ENCODE measurements at regions not wholly inside any gene's neighbourhood (a gene's known extent, or its start where the extent isn't known, plus 50 kb on each side); places are given as distances from the start of the nearest gene placed in this dataset.
A peak's percentile ranks its signal among the peaks of the same experiment; 100 is the strongest.
"Not testable (repeated sequence)": the region's sequence is repeated elsewhere in the genome, so short reads cannot be mapped to it uniquely, and the experiment has no call there.

GRCh38 chr9:63450836-63451235 lies 1834.2 kb downstream of the FOXD4L5 start:
- H3K9me2 ChIP-seq (replicated peaks; ENCODE audit: control insufficient read depth, low read length); H3F3A ChIP-seq (ENCODE audit: control insufficient read depth, insufficient read depth); H4K20me1 ChIP-seq (ENCODE audit: control insufficient read depth, insufficient read depth, low read depth, low read length): not testable (repeated sequence)

GRCh38 chr9:63425123-63425522 lies 1859.9 kb downstream of the FOXD4L5 start:
- not testable (repeated sequence) for H3K79me2 ChIP-seq (ENCODE audit: control insufficient read depth, low read length); H3K4me2 ChIP-seq (ENCODE audit: low read length); H4K20me1 ChIP-seq (ENCODE audit: control insufficient read depth, insufficient read depth, low read depth, low read length); H3F3A ChIP-seq (ENCODE audit: control insufficient read depth, insufficient read depth); H3K36me3 ChIP-seq (ENCODE audit: control insufficient read depth, low read length); H3K4me1 ChIP-seq (ENCODE audit: control insufficient read depth, low read length); H3K27ac ChIP-seq (ENCODE audit: low read depth, low read length); H3K9me2 ChIP-seq (replicated peaks; ENCODE audit: control insufficient read depth, low read length); H3K27me3 ChIP-seq (ENCODE audit: control insufficient read depth, low read length); H3K4me3 ChIP-seq (ENCODE audit: low read length); H3K9me3 ChIP-seq (ENCODE audit: control insufficient read depth, insufficient read depth, low read length)

More at GRCh38 chr9:63450836-63451235, 1834.2 kb downstream of the FOXD4L5 start:
- not testable (repeated sequence) for H3K4me3 ChIP-seq (ENCODE audit: low read length); H3K36me3 ChIP-seq (ENCODE audit: control insufficient read depth, low read length); H3K27ac ChIP-seq (ENCODE audit: low read depth, low read length); H3K4me2 ChIP-seq (ENCODE audit: low read length); H3K9me3 ChIP-seq (ENCODE audit: control insufficient read depth, insufficient read depth, low read length); H3K27me3 ChIP-seq (ENCODE audit: control insufficient read depth, low read length); H3K79me2 ChIP-seq (ENCODE audit: control insufficient read depth, low read length); H3K4me1 ChIP-seq (ENCODE audit: control insufficient read depth, low read length)

GRCh38 chr9:63390897-63391296 lies 1894.1 kb downstream of the FOXD4L5 start:
- not testable (repeated sequence) for H3K4me2 ChIP-seq (ENCODE audit: low read length); H3K27ac ChIP-seq (ENCODE audit: low read depth, low read length); H3K9me3 ChIP-seq (ENCODE audit: control insufficient read depth, insufficient read depth, low read length); H3F3A ChIP-seq (ENCODE audit: control insufficient read depth, insufficient read depth); H3K79me2 ChIP-seq (ENCODE audit: control insufficient read depth, low read length); H3K4me1 ChIP-seq (ENCODE audit: control insufficient read depth, low read length); H3K27me3 ChIP-seq (ENCODE audit: control insufficient read depth, low read length); H3K9me2 ChIP-seq (replicated peaks; ENCODE audit: control insufficient read depth, low read length); H3K36me3 ChIP-seq (ENCODE audit: control insufficient read depth, low read length); H4K20me1 ChIP-seq (ENCODE audit: control insufficient read depth, insufficient read depth, low read depth, low read length); H3K4me3 ChIP-seq (ENCODE audit: low read length)

GRCh38 chr9:63385479-63385878 lies 1899.5 kb downstream of the FOXD4L5 start:
- not testable (repeated sequence) for H3K9me2 ChIP-seq (replicated peaks; ENCODE audit: control insufficient read depth, low read length); H3K4me2 ChIP-seq (ENCODE audit: low read length); H3K4me1 ChIP-seq (ENCODE audit: control insufficient read depth, low read length); H3K27me3 ChIP-seq (ENCODE audit: control insufficient read depth, low read length); H3K9me3 ChIP-seq (ENCODE audit: control insufficient read depth, insufficient read depth, low read length); H4K20me1 ChIP-seq (ENCODE audit: control insufficient read depth, insufficient read depth, low read depth, low read length); H3K27ac ChIP-seq (ENCODE audit: low read depth, low read length); H3K4me3 ChIP-seq (ENCODE audit: low read length); H3K36me3 ChIP-seq (ENCODE audit: control insufficient read depth, low read length); H3F3A ChIP-seq (ENCODE audit: control insufficient read depth, insufficient read depth); H3K79me2 ChIP-seq (ENCODE audit: control insufficient read depth, low read length)

GRCh38 chr9:63379864-63380263 lies 1905.1 kb downstream of the FOXD4L5 start:
- not testable (repeated sequence) for H3K27ac ChIP-seq (ENCODE audit: low read depth, low read length); H3K79me2 ChIP-seq (ENCODE audit: control insufficient read depth, low read length); H4K20me1 ChIP-seq (ENCODE audit: control insufficient read depth, insufficient read depth, low read depth, low read length); H3K9me3 ChIP-seq (ENCODE audit: control insufficient read depth, insufficient read depth, low read length); H3K27me3 ChIP-seq (ENCODE audit: control insufficient read depth, low read length); H3K36me3 ChIP-seq (ENCODE audit: control insufficient read depth, low read length); H3F3A ChIP-seq (ENCODE audit: control insufficient read depth, insufficient read depth); H3K4me3 ChIP-seq (ENCODE audit: low read length); H3K9me2 ChIP-seq (replicated peaks; ENCODE audit: control insufficient read depth, low read length); H3K4me1 ChIP-seq (ENCODE audit: control insufficient read depth, low read length); H3K4me2 ChIP-seq (ENCODE audit: low read length)

GRCh38 chr9:63354219-63354618 lies 1930.8 kb downstream of the FOXD4L5 start:
- Histone ChIP-seq H3K27ac (ENCODE audit: low read depth, low read length) (peak overlapping the region; percentile 73), H3K4me3 (ENCODE audit: low read length) (peak overlapping the region; percentile 52; the same call in 1 of the 2 replicates), H3K4me2 (ENCODE audit: low read length) (peak overlapping the region; percentile 58)
- not testable (repeated sequence) for H3K9me3 ChIP-seq (ENCODE audit: control insufficient read depth, insufficient read depth, low read length); H3K9me2 ChIP-seq (replicated peaks; ENCODE audit: control insufficient read depth, low read length); H3K79me2 ChIP-seq (ENCODE audit: control insufficient read depth, low read length); H3K4me1 ChIP-seq (ENCODE audit: control insufficient read depth, low read length); H4K20me1 ChIP-seq (ENCODE audit: control insufficient read depth, insufficient read depth, low read depth, low read length); H3K27me3 ChIP-seq (ENCODE audit: control insufficient read depth, low read length); H3F3A ChIP-seq (ENCODE audit: control insufficient read depth, insufficient read depth); H3K36me3 ChIP-seq (ENCODE audit: control insufficient read depth, low read length)

- peaks cover 13% of the 10 kb centered on the region for H3K4me1 ChIP-seq (ENCODE audit: control insufficient read depth, low read length)
- H3K27ac ChIP-seq (ENCODE audit: low read depth, low read length); H3K4me3 ChIP-seq (ENCODE audit: low read length); H3K27me3 ChIP-seq (ENCODE audit: control insufficient read depth, low read length); H3K4me2 ChIP-seq (ENCODE audit: low read length); H3F3A ChIP-seq (ENCODE audit: control insufficient read depth, insufficient read depth); H3K79me2 ChIP-seq (ENCODE audit: control insufficient read depth, low read length); H3K9me2 ChIP-seq (replicated peaks; ENCODE audit: control insufficient read depth, low read length); H4K20me1 ChIP-seq (ENCODE audit: control insufficient read depth, insufficient read depth, low read depth, low read length); H3K36me3 ChIP-seq (ENCODE audit: control insufficient read depth, low read length); H3K9me3 ChIP-seq (ENCODE audit: control insufficient read depth, insufficient read depth, low read length): not testable (repeated sequence)
These were observed 1937.7 kb downstream of the FOXD4L5 start for GRCh38 chr9:63347347-63347746.

GRCh38 chr9:63346310-63347048 lies 1938.5 kb downstream of the FOXD4L5 start:
- not testable (repeated sequence) for H3F3A ChIP-seq (ENCODE audit: control insufficient read depth, insufficient read depth); H3K36me3 ChIP-seq (ENCODE audit: control insufficient read depth, low read length); H4K20me1 ChIP-seq (ENCODE audit: control insufficient read depth, insufficient read depth, low read depth, low read length); H3K9me2 ChIP-seq (replicated peaks; ENCODE audit: control insufficient read depth, low read length); H3K79me2 ChIP-seq (ENCODE audit: control insufficient read depth, low read length); H3K9me3 ChIP-seq (ENCODE audit: control insufficient read depth, insufficient read depth, low read length); H3K27me3 ChIP-seq (ENCODE audit: control insufficient read depth, low read length)
- Histone ChIP-seq H3K27ac (ENCODE audit: low read depth, low read length) (peak overlapping the region; percentile 59), H3K4me2 (ENCODE audit: low read length) (peak overlapping the region; percentile 68), H3K4me1 (ENCODE audit: control insufficient read depth, low read length) (peaks cover 13% of the 10 kb centered on the region), H3K4me3 (ENCODE audit: low read length) (peak overlapping the region; percentile 57)

Data from DOHH2 (cell line).